Dendritic cell treated with granulocyte-macrophage colony-stimulating factor and Interleukin-4, amounts not matched to agents 40 ng/mL and 50 ng/mL, for 4 days (primary cell): ENCODE measurements at regions not wholly inside any gene's neighbourhood (a gene's known extent, or its start where the extent isn't known, plus 50 kb on each side); places are given as distances from the start of the nearest gene placed in this dataset.
"Not testable (repeated sequence)": the region's sequence is repeated elsewhere in the genome, so short reads cannot be mapped to it uniquely, and the experiment has no call there.

Experiments
- H3K27ac Mint-ChIP-seq: one replicate; pipeline ENCODE4 v1.8.0; 2022; ENCODE audit warnings: mild to moderate bottlenecking, mixed read lengths
- H3K27me3 Mint-ChIP-seq: one replicate; pipeline ENCODE4 v1.8.0; 2022; ENCODE audit warnings: mild to moderate bottlenecking, mixed read lengths
- H3K36me3 Mint-ChIP-seq: one replicate; pipeline ENCODE4 v1.8.0; 2022; ENCODE audit warnings: low read depth, mixed read lengths
- H3K4me1 Mint-ChIP-seq: one replicate; pipeline ENCODE4 v1.8.0; 2022; ENCODE audit warnings: low read depth, mixed read lengths
- H3K4me3 Mint-ChIP-seq: one replicate; pipeline ENCODE4 v1.8.0; 2022; ENCODE audit warnings: mild to moderate bottlenecking, moderate library complexity, mixed read lengths
- H3K9me3 Mint-ChIP-seq: one replicate; pipeline ENCODE4 v1.8.0; 2022; ENCODE audit warnings: mixed read lengths
- intact Hi-C: fragments of 100-400 bp; cut with micrococcal nuclease; formaldehyde crosslinking; loops from one replicate; pipeline ENCODE4 v1.15.0; 2022

GRCh38 chr4:60913002-60913401, 287.1 kb upstream of the ADGRL3 start:
- H3K9me3 Mint-ChIP-seq: no peaks in the 10 kb centered on the region
- no peak overlapping the region for H3K27ac Mint-ChIP-seq
- no peaks in the 10 kb centered on the region for H3K4me1 Mint-ChIP-seq
- intact Hi-C loops: no loop called here
- H3K4me3 Mint-ChIP-seq: no peak overlapping the region
- H3K36me3 Mint-ChIP-seq: no peaks in the 10 kb centered on the region
- H3K27me3 Mint-ChIP-seq: no peaks in the 10 kb centered on the region

- intact Hi-C loops: no loop called here
- H3K36me3 Mint-ChIP-seq: no peaks in the 10 kb centered on the region
- H3K9me3 Mint-ChIP-seq: no peaks in the 10 kb centered on the region
- no peaks in the 10 kb centered on the region for H3K4me1 Mint-ChIP-seq
- no peak overlapping the region for H3K4me3 Mint-ChIP-seq
- no peak overlapping the region for H3K27ac Mint-ChIP-seq
- H3K27me3 Mint-ChIP-seq: no peaks in the 10 kb centered on the region
Measured at GRCh38 chr4:60913671-60914070, 286.5 kb upstream of the ADGRL3 start.

- H3K9me3 Mint-ChIP-seq, H3K27me3 Mint-ChIP-seq, H3K27ac Mint-ChIP-seq, H3K4me3 Mint-ChIP-seq, intact Hi-C loops, H3K4me1 Mint-ChIP-seq, H3K36me3 Mint-ChIP-seq: not testable (repeated sequence)
Measured at GRCh38 chr4:60921735-60922134, 278.4 kb upstream of the ADGRL3 start.

GRCh38 chr4:60923075-60923474, 277.1 kb upstream of the ADGRL3 start:
- H3K9me3 Mint-ChIP-seq: no peaks in the 10 kb centered on the region
- H3K27ac Mint-ChIP-seq: no peak overlapping the region
- no peaks in the 10 kb centered on the region for H3K36me3 Mint-ChIP-seq
- no peaks in the 10 kb centered on the region for H3K4me1 Mint-ChIP-seq
- intact Hi-C loops: no loop called here
- H3K27me3 Mint-ChIP-seq: no peaks in the 10 kb centered on the region
- no peak overlapping the region for H3K4me3 Mint-ChIP-seq

- no peaks in the 10 kb centered on the region for H3K27me3 Mint-ChIP-seq
- no peaks in the 10 kb centered on the region for H3K4me1 Mint-ChIP-seq
- H3K27ac Mint-ChIP-seq: no peak overlapping the region
- intact Hi-C loops: no loop called here
- no peak overlapping the region for H3K4me3 Mint-ChIP-seq
- H3K9me3 Mint-ChIP-seq: no peaks in the 10 kb centered on the region
- H3K36me3 Mint-ChIP-seq: no peaks in the 10 kb centered on the region
Measured at GRCh38 chr4:60926624-60927023, 273.5 kb upstream of the ADGRL3 start.

- no peak overlapping the region for H3K4me3 Mint-ChIP-seq
Measured at GRCh38 chr4:60930866-60931265, 269.3 kb upstream of the ADGRL3 start.

GRCh38 chr4:60934566-60935295, 265.4 kb upstream of the ADGRL3 start:
- no peaks in the 10 kb centered on the region for H3K36me3 Mint-ChIP-seq
- H3K4me1 Mint-ChIP-seq: no peaks in the 10 kb centered on the region
- no peaks in the 10 kb centered on the region for H3K9me3 Mint-ChIP-seq
- H3K4me3 Mint-ChIP-seq: no peak overlapping the region
- H3K27ac Mint-ChIP-seq: no peak overlapping the region
- H3K27me3 Mint-ChIP-seq: no peaks in the 10 kb centered on the region
- intact Hi-C loops: no loop called here

More at GRCh38 chr4:60930866-60931265, 269.3 kb upstream of the ADGRL3 start:
- Mint-ChIP-seq H3K9me3 (no peaks in the 10 kb centered on the region), H3K27ac (no peak overlapping the region), H3K36me3 (no peaks in the 10 kb centered on the region), H3K4me1 (no peaks in the 10 kb centered on the region), H3K27me3 (no peaks in the 10 kb centered on the region)
- intact Hi-C loops: no loop called here

GRCh38 chr4:60938181-60938580, 261.9 kb upstream of the ADGRL3 start:
- no peaks in the 10 kb centered on the region for H3K9me3 Mint-ChIP-seq
- H3K36me3 Mint-ChIP-seq: no peaks in the 10 kb centered on the region
- no peak overlapping the region for H3K27ac Mint-ChIP-seq
- H3K4me1 Mint-ChIP-seq: no peaks in the 10 kb centered on the region
- intact Hi-C loops: no loop called here
- H3K27me3 Mint-ChIP-seq: no peaks in the 10 kb centered on the region
- H3K4me3 Mint-ChIP-seq: no peak overlapping the region

GRCh38 chr4:60938621-60939020, 261.5 kb upstream of the ADGRL3 start:
- Mint-ChIP-seq H3K27me3 (no peaks in the 10 kb centered on the region), H3K4me1 (no peaks in the 10 kb centered on the region), H3K9me3 (no peaks in the 10 kb centered on the region), H3K4me3 (no peak overlapping the region), H3K36me3 (no peaks in the 10 kb centered on the region), H3K27ac (no peak overlapping the region)
- intact Hi-C loops: no loop called here

GRCh38 chr4:60944060-60944459, 256.1 kb upstream of the ADGRL3 start:
- no peaks in the 10 kb centered on the region for H3K27me3 Mint-ChIP-seq
- no peak overlapping the region for H3K4me3 Mint-ChIP-seq
- intact Hi-C loops: no loop called here
- H3K4me1 Mint-ChIP-seq: no peaks in the 10 kb centered on the region
- H3K36me3 Mint-ChIP-seq: no peaks in the 10 kb centered on the region
- H3K9me3 Mint-ChIP-seq: peaks cover 12% of the 10 kb centered on the region
- no peak overlapping the region for H3K27ac Mint-ChIP-seq

- Mint-ChIP-seq H3K27ac (no peak overlapping the region), H3K9me3 (peaks cover 12% of the 10 kb centered on the region), H3K4me1 (no peaks in the 10 kb centered on the region), H3K36me3 (no peaks in the 10 kb centered on the region), H3K27me3 (no peaks in the 10 kb centered on the region), H3K4me3 (no peak overlapping the region)
- intact Hi-C loops: no loop called here
Measured at GRCh38 chr4:60945641-60946040, 254.5 kb upstream of the ADGRL3 start.

GRCh38 chr4:60948008-60948407, 252.1 kb upstream of the ADGRL3 start:
- no peaks in the 10 kb centered on the region for H3K36me3 Mint-ChIP-seq
- no peak overlapping the region for H3K27ac Mint-ChIP-seq
- H3K27me3 Mint-ChIP-seq: no peaks in the 10 kb centered on the region
- H3K4me1 Mint-ChIP-seq: no peaks in the 10 kb centered on the region
- H3K9me3 Mint-ChIP-seq: peaks cover 12% of the 10 kb centered on the region
- H3K4me3 Mint-ChIP-seq: no peak overlapping the region
- intact Hi-C loops: no loop called here

GRCh38 chr4:60952921-60953320, 247.2 kb upstream of the ADGRL3 start:
- Mint-ChIP-seq H3K27me3 (no peaks in the 10 kb centered on the region), H3K36me3 (no peaks in the 10 kb centered on the region), H3K4me1 (no peaks in the 10 kb centered on the region), H3K27ac (no peak overlapping the region), H3K9me3 (no peaks in the 10 kb centered on the region), H3K4me3 (no peak overlapping the region)
- intact Hi-C loops: no loop called here

- H3K36me3 Mint-ChIP-seq: no peaks in the 10 kb centered on the region
- H3K4me1 Mint-ChIP-seq: no peaks in the 10 kb centered on the region
Measured at GRCh38 chr4:60953826-60954225, 246.3 kb upstream of the ADGRL3 start.

GRCh38 chr4:60962286-60962685, 237.8 kb upstream of the ADGRL3 start:
- Mint-ChIP-seq H3K27ac (no peak overlapping the region), H3K4me3 (no peak overlapping the region), H3K27me3 (no peaks in the 10 kb centered on the region), H3K9me3 (peaks cover 7% of the 10 kb centered on the region), H3K36me3 (no peaks in the 10 kb centered on the region), H3K4me1 (no peaks in the 10 kb centered on the region)
- intact Hi-C loops: no loop called here

More at GRCh38 chr4:60953826-60954225, 246.3 kb upstream of the ADGRL3 start:
- intact Hi-C loops: no loop called here
- Mint-ChIP-seq H3K27me3 (no peaks in the 10 kb centered on the region), H3K27ac (no peak overlapping the region), H3K4me3 (no peak overlapping the region), H3K9me3 (no peaks in the 10 kb centered on the region)
